Mesothelial cell of epicardium (in vitro differentiated cells): ENCODE measurements at regions not wholly inside any gene's neighbourhood (a gene's known extent, or its start where the extent isn't known, plus 50 kb on each side); places are given as distances from the start of the nearest gene placed in this dataset.
"Not testable (repeated sequence)": the region's sequence is repeated elsewhere in the genome, so short reads cannot be mapped to it uniquely, and the experiment has no call there.

ENCODE experiments used
- DNase-seq, 2 experiments: peaks; one replicate each; pipeline ENCODE4 v3.0.0; 2021; ENCODE audit warnings: low spot score in 2 of 2; ENCODE audit not compliant: unreplicated experiment in 2 of 2
- H3K27ac Mint-ChIP-seq: 2 replicates; pipeline ENCODE4 v1.8.0; 2021; ENCODE audit warnings: mixed read lengths
- H3K27me3 Mint-ChIP-seq: 2 replicates; pipeline ENCODE4 v1.8.0; 2021; ENCODE audit warnings: low read depth, mixed read lengths
- H3K36me3 Mint-ChIP-seq: 2 replicates; pipeline ENCODE4 v1.8.0; 2021; ENCODE audit warnings: mixed read lengths
- H3K4me1 Mint-ChIP-seq: 2 replicates; pipeline ENCODE4 v1.8.0; 2021; ENCODE audit warnings: mixed read lengths
- H3K4me3 Mint-ChIP-seq: 2 replicates; pipeline ENCODE4 v1.8.0; 2021; ENCODE audit warnings: mild to moderate bottlenecking, moderate library complexity, mixed read lengths
- H3K9me3 Mint-ChIP-seq: 2 replicates; pipeline ENCODE4 v1.8.0; 2021; ENCODE audit warnings: mixed read lengths
- TF ChIP-seq, protein P1 (sequence below): fragments of 200-600 bp; sonication (generic); IDR thresholded peaks from one replicate; pipeline ENCODE4 v1.5.0; 2021; ENCODE audit warnings: antibody characterized with exemption; ENCODE audit not compliant: unreplicated experiment

GRCh38 chr6:9834233-9834632, 580.6 kb downstream of the TFAP2A start:
- no peaks in the 10 kb centered on the region for H3K4me1 Mint-ChIP-seq
- H3K36me3 Mint-ChIP-seq = no peaks in the 10 kb centered on the region
- no peak overlapping the region for H3K4me3 Mint-ChIP-seq
- TF ChIP-seq, protein P1, sequence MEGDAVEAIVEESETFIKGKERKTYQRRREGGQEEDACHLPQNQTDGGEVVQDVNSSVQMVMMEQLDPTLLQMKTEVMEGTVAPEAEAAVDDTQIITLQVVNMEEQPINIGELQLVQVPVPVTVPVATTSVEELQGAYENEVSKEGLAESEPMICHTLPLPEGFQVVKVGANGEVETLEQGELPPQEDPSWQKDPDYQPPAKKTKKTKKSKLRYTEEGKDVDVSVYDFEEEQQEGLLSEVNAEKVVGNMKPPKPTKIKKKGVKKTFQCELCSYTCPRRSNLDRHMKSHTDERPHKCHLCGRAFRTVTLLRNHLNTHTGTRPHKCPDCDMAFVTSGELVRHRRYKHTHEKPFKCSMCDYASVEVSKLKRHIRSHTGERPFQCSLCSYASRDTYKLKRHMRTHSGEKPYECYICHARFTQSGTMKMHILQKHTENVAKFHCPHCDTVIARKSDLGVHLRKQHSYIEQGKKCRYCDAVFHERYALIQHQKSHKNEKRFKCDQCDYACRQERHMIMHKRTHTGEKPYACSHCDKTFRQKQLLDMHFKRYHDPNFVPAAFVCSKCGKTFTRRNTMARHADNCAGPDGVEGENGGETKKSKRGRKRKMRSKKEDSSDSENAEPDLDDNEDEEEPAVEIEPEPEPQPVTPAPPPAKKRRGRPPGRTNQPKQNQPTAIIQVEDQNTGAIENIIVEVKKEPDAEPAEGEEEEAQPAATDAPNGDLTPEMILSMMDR = no peak
- H3K27ac Mint-ChIP-seq = no peak overlapping the region
- peaks cover 4% of the 10 kb centered on the region for H3K9me3 Mint-ChIP-seq
- no peak for DNase-seq
- no peaks in the 10 kb centered on the region for H3K27me3 Mint-ChIP-seq

DNA sequence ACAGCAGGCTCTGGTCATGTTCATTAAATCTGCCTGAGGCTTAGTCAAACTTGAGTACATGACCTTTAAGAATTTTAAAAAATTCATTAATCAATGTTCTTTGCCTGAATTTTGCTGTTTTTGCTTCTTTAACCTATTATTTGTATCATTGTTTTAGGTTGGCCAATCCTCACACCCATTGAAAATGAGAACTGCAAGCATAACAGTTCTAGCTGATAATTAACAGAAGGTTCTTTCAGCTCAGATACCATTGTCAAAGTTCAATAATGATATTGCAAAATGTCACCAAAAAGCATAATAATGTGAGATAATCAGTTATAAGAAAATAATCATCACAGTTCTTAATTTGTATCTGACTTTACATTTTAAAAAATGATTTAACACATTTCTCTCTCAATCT, 583.1 kb downstream of the TFAP2A start:
- no peaks in the 10 kb centered on the region for H3K27me3 Mint-ChIP-seq
- DNase-seq = no peak
- H3K4me1 Mint-ChIP-seq = no peaks in the 10 kb centered on the region
- H3K27ac Mint-ChIP-seq = no peak overlapping the region
- no peak overlapping the region for H3K4me3 Mint-ChIP-seq
- H3K36me3 Mint-ChIP-seq = no peaks in the 10 kb centered on the region
- peaks cover 4% of the 10 kb centered on the region for H3K9me3 Mint-ChIP-seq
- TF ChIP-seq, protein P1 = no peak

DNA sequence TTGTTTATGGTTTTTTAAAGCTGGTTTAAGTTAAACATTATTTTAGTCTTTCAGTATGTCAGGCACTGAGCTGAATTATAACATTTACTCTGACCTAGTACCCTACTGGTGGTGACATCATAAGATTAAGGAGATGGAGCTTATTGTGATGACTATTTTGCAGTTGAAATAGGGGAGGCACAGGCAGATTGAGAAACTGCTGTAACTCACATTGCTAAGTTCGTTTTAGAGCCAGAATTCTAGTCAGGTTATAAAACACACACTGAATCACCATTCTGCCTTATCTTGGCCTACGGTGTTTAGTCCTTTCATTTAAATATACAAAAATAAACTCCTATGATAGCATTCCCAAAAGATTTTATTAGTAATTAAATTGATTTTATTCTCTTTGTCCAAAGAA, 584.1 kb downstream of the TFAP2A start:
- H3K27me3 Mint-ChIP-seq = no peaks in the 10 kb centered on the region
- no peak overlapping the region for H3K4me3 Mint-ChIP-seq
- H3K9me3 Mint-ChIP-seq = no peaks in the 10 kb centered on the region
- TF ChIP-seq, protein P1 = no peak
- no peaks in the 10 kb centered on the region for H3K4me1 Mint-ChIP-seq
- no peaks in the 10 kb centered on the region for H3K36me3 Mint-ChIP-seq
- H3K27ac Mint-ChIP-seq = no peak overlapping the region
- DNase-seq = no peak

DNA sequence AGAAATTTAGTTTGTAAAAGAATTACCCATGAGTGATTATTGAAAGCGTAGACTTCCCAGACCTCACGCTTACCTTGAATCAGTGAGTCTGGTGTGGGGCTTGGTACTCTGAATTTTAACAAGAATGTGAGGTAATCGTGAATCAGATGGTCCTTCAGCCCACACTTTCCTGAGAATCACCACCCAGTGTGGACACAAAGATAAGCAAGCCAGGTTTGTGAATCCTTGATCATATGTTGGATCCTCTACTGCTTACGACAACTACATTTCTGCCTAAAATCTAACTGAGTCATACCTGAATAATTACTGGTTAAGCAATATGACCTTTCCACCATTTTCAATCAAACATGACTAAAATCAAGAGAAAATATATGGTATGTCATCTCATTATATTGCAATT, 589.3 kb downstream of the TFAP2A start:
- H3K4me3 Mint-ChIP-seq = no peak overlapping the region
- H3K27ac Mint-ChIP-seq = no peak overlapping the region
- TF ChIP-seq, protein P1 = no peak
- DNase-seq = no peak
- no peaks in the 10 kb centered on the region for H3K9me3 Mint-ChIP-seq
- H3K36me3 Mint-ChIP-seq = no peaks in the 10 kb centered on the region
- no peaks in the 10 kb centered on the region for H3K4me1 Mint-ChIP-seq
- no peaks in the 10 kb centered on the region for H3K27me3 Mint-ChIP-seq

- not testable (repeated sequence) for H3K9me3 Mint-ChIP-seq, DNase-seq, H3K27me3 Mint-ChIP-seq, H3K27ac Mint-ChIP-seq, H3K36me3 Mint-ChIP-seq, H3K4me1 Mint-ChIP-seq
- peak overlapping the region; percentile 59 for H3K4me3 Mint-ChIP-seq
Observed at GRCh38 chr6:9810727-9811126, 604.1 kb downstream of the TFAP2A start.

- peaks cover 11% of the 10 kb centered on the region for H3K9me3 Mint-ChIP-seq
- H3K36me3 Mint-ChIP-seq = no peaks in the 10 kb centered on the region
- DNase-seq = no peak
- TF ChIP-seq, protein P1 = no peak
- no peaks in the 10 kb centered on the region for H3K4me1 Mint-ChIP-seq
- H3K4me3 Mint-ChIP-seq = no peak overlapping the region
- H3K27me3 Mint-ChIP-seq = no peaks in the 10 kb centered on the region
- H3K27ac Mint-ChIP-seq = no peak overlapping the region
Observed at GRCh38 chr6:9810286-9810685, 604.6 kb downstream of the TFAP2A start.
